ENCODE measurements at regions not wholly inside any gene's neighbourhood (a gene's known extent, or its start where the extent isn't known, plus 50 kb on each side); places are given as distances from the start of the nearest gene placed in this dataset.

- no peak for DNase-seq (ENCODE audit: low spot score)
- TF ChIP-seq CTCF (IDR thresholded peaks at IDR 0.05), result no peak
- Histone ChIP-seq H3K4me3 (no peak overlapping the region), H3K27ac (no peak overlapping the region)
Measured at GRCh38 chr2:234333168-234334130, 163.4 kb downstream of the ARL4C start.

DNA sequence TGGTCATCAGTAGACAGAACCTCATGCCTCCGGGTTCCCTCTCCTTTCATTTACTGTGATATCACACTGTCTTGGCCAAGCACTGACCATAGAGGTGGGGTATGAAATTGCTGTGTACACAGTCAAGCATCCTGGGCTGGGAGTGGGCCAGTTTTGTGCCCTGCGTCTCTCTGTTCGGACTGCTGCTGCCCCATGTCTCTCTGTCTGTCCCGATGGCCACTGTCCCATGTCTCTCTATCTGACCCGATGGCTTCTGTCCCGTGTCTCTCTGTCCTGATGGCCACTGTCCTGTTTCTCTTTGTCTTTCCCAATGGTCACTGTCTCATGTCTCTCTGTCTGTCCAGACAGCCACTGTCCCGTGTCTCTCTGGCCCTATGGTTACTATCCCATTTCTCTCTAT is 164.9 kb downstream of the ARL4C start:
- H3K4me3 ChIP-seq, result no peak overlapping the region
- no peak overlapping the region for H3K27ac ChIP-seq
- no peak for DNase-seq (ENCODE audit: low spot score)
- TF ChIP-seq CTCF (IDR thresholded peaks at IDR 0.05), result no peak

DNA sequence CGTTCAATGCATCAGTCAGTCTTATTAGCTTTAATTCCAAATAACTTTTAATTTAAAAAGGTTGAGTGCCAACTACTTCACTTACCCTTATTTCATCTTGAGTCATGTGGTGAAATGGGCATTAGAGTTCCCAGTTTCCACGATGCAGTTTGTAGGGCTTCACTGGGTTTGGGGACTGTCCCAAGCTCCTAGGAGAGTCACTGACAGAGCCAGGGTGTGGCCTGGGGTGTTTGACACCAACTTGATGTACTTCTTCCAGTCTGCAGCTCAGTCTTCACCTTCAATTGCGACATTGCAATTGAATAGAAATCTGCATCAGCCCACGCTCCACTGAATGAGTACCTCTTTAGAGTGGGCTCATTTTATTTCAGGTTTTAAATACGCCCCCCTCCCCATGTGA is 165.3 kb downstream of the ARL4C start:
- no peak for TF ChIP-seq CTCF (IDR thresholded peaks at IDR 0.05)
- Histone ChIP-seq H3K4me3 (no peak overlapping the region), H3K27ac (no peak overlapping the region)
- DNase-seq (ENCODE audit: low spot score), result no peak

DNA sequence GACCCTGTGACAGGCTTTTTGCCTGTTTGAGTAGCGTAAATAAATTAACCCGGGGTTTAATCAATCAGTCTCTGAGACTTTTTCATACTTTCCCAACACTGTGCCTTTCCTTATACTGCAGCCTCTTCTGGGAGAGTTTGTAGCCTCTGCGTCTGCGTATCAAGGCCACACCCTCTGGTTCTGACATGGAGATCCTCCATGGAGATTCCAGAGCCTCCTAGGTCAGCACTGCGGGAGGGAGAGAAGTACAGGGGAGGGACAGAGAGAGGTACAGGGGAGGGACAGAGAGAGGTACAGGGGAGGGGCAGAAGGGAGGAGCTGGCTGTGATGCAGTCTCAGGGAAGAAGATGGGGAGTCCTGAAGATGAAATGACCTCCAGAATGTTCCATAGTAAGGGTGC is 166.0 kb downstream of the ARL4C start:
- Histone ChIP-seq H3K4me3 (no peak overlapping the region), H3K27ac (no peak overlapping the region)
- TF ChIP-seq CTCF (IDR thresholded peaks at IDR 0.05), result no peak
- no peak for DNase-seq (ENCODE audit: low spot score)

- Histone ChIP-seq H3K4me3 (no peak overlapping the region), H3K27ac (no peak overlapping the region)
- TF ChIP-seq CTCF (IDR thresholded peaks at IDR 0.05), result no peak
- DNase-seq (ENCODE audit: low spot score), result no peak
Measured at GRCh38 chr2:234329202-234329960, 167.5 kb downstream of the ARL4C start.

DNA sequence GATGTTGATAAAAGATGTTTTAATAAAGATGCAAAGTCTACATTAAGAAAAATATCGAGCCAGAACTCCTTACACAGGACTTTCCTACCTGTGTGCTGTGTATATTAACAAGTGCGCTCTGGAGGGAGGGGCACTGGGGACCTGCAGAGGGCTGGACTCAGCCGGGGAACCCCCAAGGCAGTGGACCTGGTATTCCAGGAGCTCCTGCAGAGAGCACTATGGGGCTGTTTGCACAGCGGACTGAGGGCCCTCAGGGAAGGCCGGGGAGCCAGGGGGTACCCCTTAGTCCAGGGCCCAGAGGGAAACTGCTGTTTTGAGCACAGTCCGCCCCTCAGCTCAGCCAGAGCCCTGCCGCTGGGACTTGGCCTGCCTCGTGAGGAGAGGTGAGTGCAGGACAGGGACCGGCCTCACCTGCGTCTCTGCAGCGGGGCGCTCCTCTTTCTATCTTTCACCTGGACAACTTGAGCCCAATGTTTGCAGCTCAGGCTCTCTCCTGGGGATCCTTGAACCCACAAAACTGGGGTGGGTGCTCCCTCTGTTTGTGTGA is 168.4 kb downstream of the ARL4C start:
- Histone ChIP-seq H3K4me3 (no peak overlapping the region), H3K27ac (no peak overlapping the region)
- no peak for TF ChIP-seq CTCF (IDR thresholded peaks at IDR 0.05)
- DNase-seq (ENCODE audit: low spot score), result no peak
